ENCODE measurements at regions not wholly inside any gene's neighbourhood (a gene's known extent, or its start where the extent isn't known, plus 50 kb on each side); places are given as distances from the start of the nearest gene placed in this dataset.

DNA sequence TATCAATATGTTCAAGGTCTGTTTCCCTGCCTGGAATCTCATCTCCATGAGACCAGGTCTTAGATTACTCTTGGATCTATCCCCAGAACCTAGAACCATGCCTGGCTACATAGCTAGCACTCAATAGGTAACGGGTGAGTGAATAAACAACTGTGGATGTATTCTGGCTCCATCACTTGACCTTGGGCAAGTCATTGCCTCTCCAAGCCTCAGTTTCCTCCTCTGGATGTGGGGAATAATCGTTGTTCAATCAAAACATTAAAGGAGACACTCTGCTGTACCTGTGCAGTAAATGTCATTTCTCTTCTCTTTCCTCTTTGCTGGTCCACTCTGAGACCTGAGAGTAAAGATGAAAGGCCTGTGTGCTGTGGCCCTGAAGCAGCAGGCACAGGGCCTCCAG, 121.5 kb upstream of the MYCN start:
- in situ Hi-C loops (cut with HindIII; ENCODE audit: low pct_unique_long_range_greater_than_20kb, low sequenced_read_pairs): no loop called here

DNA sequence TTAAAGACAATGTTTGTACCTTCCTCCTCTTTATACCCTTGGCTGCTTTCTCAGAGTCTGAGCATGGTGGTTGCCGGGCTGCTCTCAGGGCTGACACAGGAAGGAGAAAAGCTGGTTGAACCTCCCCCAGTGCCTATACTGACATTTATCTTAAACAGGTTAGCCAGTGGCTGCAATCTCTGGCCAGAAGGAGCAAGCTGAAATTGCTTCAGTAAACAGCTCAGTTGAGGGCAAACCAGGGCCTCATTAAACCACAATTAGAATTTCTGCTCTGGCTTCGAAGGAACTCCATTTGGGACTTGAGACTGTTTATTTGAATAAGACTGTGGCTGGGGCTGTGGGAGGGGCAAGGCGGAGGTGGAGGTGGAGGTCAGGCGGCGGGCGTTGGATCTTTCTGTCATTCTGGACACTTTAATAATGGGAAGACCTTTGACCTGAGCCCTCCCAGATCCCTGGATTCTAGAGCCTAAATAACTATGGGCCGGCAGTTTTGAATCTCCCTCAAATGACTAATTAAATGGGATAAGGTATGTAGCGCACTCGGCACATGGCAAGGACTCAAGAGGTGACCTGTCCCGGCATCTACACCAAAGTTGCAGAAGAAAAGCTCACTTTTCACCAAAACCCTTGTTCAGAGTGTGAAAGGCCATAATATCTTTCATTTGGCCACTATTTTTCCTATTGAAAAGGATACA, 120.6 kb upstream of the MYCN start:
- TF ChIP-seq SIN3A (IDR thresholded peaks at IDR 0.05; ENCODE audit: borderline replicate concordance, insufficient read depth, low read depth, low read length): no peak
- TF ChIP-seq, protein P1, sequence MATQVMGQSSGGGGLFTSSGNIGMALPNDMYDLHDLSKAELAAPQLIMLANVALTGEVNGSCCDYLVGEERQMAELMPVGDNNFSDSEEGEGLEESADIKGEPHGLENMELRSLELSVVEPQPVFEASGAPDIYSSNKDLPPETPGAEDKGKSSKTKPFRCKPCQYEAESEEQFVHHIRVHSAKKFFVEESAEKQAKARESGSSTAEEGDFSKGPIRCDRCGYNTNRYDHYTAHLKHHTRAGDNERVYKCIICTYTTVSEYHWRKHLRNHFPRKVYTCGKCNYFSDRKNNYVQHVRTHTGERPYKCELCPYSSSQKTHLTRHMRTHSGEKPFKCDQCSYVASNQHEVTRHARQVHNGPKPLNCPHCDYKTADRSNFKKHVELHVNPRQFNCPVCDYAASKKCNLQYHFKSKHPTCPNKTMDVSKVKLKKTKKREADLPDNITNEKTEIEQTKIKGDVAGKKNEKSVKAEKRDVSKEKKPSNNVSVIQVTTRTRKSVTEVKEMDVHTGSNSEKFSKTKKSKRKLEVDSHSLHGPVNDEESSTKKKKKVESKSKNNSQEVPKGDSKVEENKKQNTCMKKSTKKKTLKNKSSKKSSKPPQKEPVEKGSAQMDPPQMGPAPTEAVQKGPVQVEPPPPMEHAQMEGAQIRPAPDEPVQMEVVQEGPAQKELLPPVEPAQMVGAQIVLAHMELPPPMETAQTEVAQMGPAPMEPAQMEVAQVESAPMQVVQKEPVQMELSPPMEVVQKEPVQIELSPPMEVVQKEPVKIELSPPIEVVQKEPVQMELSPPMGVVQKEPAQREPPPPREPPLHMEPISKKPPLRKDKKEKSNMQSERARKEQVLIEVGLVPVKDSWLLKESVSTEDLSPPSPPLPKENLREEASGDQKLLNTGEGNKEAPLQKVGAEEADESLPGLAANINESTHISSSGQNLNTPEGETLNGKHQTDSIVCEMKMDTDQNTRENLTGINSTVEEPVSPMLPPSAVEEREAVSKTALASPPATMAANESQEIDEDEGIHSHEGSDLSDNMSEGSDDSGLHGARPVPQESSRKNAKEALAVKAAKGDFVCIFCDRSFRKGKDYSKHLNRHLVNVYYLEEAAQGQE (IDR thresholded peaks at IDR 0.05; ENCODE audit: insufficient read depth in 1 of 2, low read depth in 2 of 2, low read length in 1 of 2): no peak
- no peak for TF ChIP-seq TCF7L2 (IDR thresholded peaks at IDR 0.05; ENCODE audit: low read depth, low read length)
- no peak for TF ChIP-seq POLR2AphosphoS5 (IDR thresholded peaks at IDR 0.05; ENCODE audit: low read depth, low read length)
- TF ChIP-seq CTCF (IDR thresholded peaks at IDR 0.05): no peak
- H3K4me1 ChIP-seq (ENCODE audit: control insufficient read depth, insufficient read depth, low read length): no peaks in the 10 kb centered on the region
- H3K9me3 ChIP-seq (ENCODE audit: control insufficient read depth, insufficient read depth, low read depth, low read length): no peaks in the 10 kb centered on the region
- CTCF ChIA-PET: no interaction called here
- ATAC-seq (no peak), DNase-seq (ENCODE audit: low read depth, low spot score) (no peak)
- no peaks in the 10 kb centered on the region for H3K27me3 ChIP-seq (ENCODE audit: control insufficient read depth, insufficient read depth, low read length)
- POLR2A ChIA-PET: no interaction called here
- no peak overlapping the region for H3K4me3 ChIP-seq (ENCODE audit: low read depth in 2 of 2, low read length in 2 of 2)
- no peaks in the 10 kb centered on the region for H3K36me3 ChIP-seq (ENCODE audit: control insufficient read depth, insufficient read depth, low read length)
- in situ Hi-C loops (cut with HindIII; ENCODE audit: low pct_unique_long_range_greater_than_20kb, low sequenced_read_pairs): no loop called here
- no peak overlapping the region for H3K27ac ChIP-seq (ENCODE audit: low read length)
- no TSS peak for BruUV-seq (replicated peaks)
- intact Hi-C loops (cut with micrococcal nuclease; ENCODE audit: unreplicated experiment): no loop called here

More for the DNA sequence above, 121.5 kb upstream of the MYCN start:
- intact Hi-C loops (cut with micrococcal nuclease; ENCODE audit: unreplicated experiment): no loop called here
- H3K27ac ChIP-seq (ENCODE audit: low read length): no peak overlapping the region
- no peak for ATAC-seq
- TF ChIP-seq, protein P1 (IDR thresholded peaks at IDR 0.05; ENCODE audit: insufficient read depth in 1 of 2, low read depth in 2 of 2, low read length in 1 of 2): no peak
- TF ChIP-seq SIN3A (IDR thresholded peaks at IDR 0.05; ENCODE audit: borderline replicate concordance, insufficient read depth, low read depth, low read length) (no peak), CTCF (IDR thresholded peaks at IDR 0.05) (no peak), POLR2AphosphoS5 (IDR thresholded peaks at IDR 0.05; ENCODE audit: low read depth, low read length) (no peak), TCF7L2 (IDR thresholded peaks at IDR 0.05; ENCODE audit: low read depth, low read length) (no peak)
- H3K4me3 ChIP-seq (ENCODE audit: low read depth in 2 of 2, low read length in 2 of 2): no peak overlapping the region
- H3K27me3 ChIP-seq (ENCODE audit: control insufficient read depth, insufficient read depth, low read length): no peaks in the 10 kb centered on the region
- no TSS peak for BruUV-seq (replicated peaks)
- H3K4me1 ChIP-seq (ENCODE audit: control insufficient read depth, insufficient read depth, low read length): no peaks in the 10 kb centered on the region
- DNase-seq (ENCODE audit: low read depth, low spot score): no peak
- CTCF ChIA-PET: no interaction called here
- H3K36me3 ChIP-seq (ENCODE audit: control insufficient read depth, insufficient read depth, low read length): no peaks in the 10 kb centered on the region
- POLR2A ChIA-PET: no interaction called here
- H3K9me3 ChIP-seq (ENCODE audit: control insufficient read depth, insufficient read depth, low read depth, low read length): no peaks in the 10 kb centered on the region
